Small intestine (tissue), 7 donors: ENCODE measurements at regions not wholly inside any gene's neighbourhood (a gene's known extent, or its start where the extent isn't known, plus 50 kb on each side); places are given as distances from the start of the nearest gene placed in this dataset.
"Not testable (repeated sequence)": the region's sequence is repeated elsewhere in the genome, so short reads cannot be mapped to it uniquely, and the experiment has no call there.

Experiments
- DNase-seq, 2 donors: peaks; one replicate each; pipeline versions ENCODE4 v3.0.0 to v3.0.0-alpha.2; 2013
- FAIRE-seq: peaks from 2 replicates; lab custom pipeline; 2012; peaks lifted over from hg19 to GRCh38; lab: Jason Lieb, UNC
- H3K27ac ChIP-seq, 3 donors: one replicate each; pipeline ENCODE4 v1.5.1; 2013; ENCODE audit warnings: low read length in 2 of 3, mild to moderate bottlenecking in 2 of 3, control low read depth in 1 of 3, inconsistent platforms in 1 of 3, low read depth in 1 of 3, moderate library complexity in 1 of 3
- H3K27me3 ChIP-seq, 3 donors: one replicate each; pipeline ENCODE4 v1.6.1; 2013; ENCODE audit warnings: low read length in 3 of 3, inconsistent platforms in 1 of 3; ENCODE audit not compliant: control insufficient read depth in 3 of 3, insufficient read depth in 3 of 3
- H3K36me3 ChIP-seq, 3 donors: one replicate each; pipeline ENCODE4 v1.6.1; 2013; ENCODE audit warnings: low read length in 3 of 3, inconsistent platforms in 1 of 3, low read depth in 1 of 3, mild to moderate bottlenecking in 1 of 3, moderate library complexity in 1 of 3; ENCODE audit not compliant: control insufficient read depth in 3 of 3, insufficient read depth in 2 of 3
- H3K4me1 ChIP-seq, 3 donors: one replicate each; pipeline ENCODE4 v1.6.1; 2013; ENCODE audit warnings: low read length in 2 of 3, inconsistent platforms in 1 of 3, low read depth in 1 of 3, mild to moderate bottlenecking in 1 of 3, moderate library complexity in 1 of 3; ENCODE audit not compliant: control insufficient read depth in 3 of 3, insufficient read depth in 2 of 3
- H3K4me3 ChIP-seq, 3 donors: one replicate each; pipeline ENCODE4 v1.5.1; 2013; ENCODE audit warnings: low read length in 3 of 3, control low read depth in 1 of 3, inconsistent platforms in 1 of 3, low read depth in 1 of 3, mild to moderate bottlenecking in 1 of 3, moderate library complexity in 1 of 3
- H3K9me3 ChIP-seq, 2 donors: one replicate each; pipeline ENCODE4 v1.6.1; 2013; ENCODE audit warnings: low read depth in 1 of 2, low read length in 1 of 2; ENCODE audit not compliant: control insufficient read depth in 2 of 2, insufficient read depth in 1 of 2
- WGBS, 3 donors: extraction: QIAGEN DNeasy Blood & Tissue Kit; methylation state at CpG; one replicate each; pipeline ENCODE4 v1.1.7; 2013; 5-methylcytosine and 5-hydroxymethylcytosine counted together
- donor health status: healthy with polysubstance abuse.
- donor health status: control.
- donor health status: control.
- donor health status: Bipolar disorder and iron deficiency.
- donor health status: healthy.

DNA sequence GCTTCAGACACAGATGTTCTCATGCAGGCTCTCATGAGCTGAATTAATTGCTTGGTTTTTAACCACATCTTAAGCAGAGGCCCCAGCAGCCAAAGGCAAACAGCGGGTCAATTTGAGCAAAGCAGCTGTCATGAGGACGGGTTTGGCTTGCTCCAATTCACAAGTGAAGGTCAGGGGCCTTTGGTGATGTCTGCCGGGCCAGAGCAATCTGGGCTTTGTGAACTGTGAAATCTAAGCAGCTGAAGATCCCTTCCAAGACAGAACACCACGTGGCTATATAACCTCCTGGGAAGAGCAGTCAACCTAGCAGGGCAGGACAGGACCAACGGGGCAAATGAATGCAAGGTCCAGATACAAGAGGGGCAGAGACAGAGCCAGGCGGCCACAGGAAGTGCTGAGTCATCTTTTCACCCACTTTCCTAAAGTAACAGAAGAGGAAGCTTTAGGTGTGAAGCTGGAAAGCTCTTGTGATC is 187.3 kb upstream of the B3GAT1 start:
- DNase-seq, result no peak
- no peaks in the 10 kb centered on the region for H3K4me1 ChIP-seq
- no peak for FAIRE-seq

DNA sequence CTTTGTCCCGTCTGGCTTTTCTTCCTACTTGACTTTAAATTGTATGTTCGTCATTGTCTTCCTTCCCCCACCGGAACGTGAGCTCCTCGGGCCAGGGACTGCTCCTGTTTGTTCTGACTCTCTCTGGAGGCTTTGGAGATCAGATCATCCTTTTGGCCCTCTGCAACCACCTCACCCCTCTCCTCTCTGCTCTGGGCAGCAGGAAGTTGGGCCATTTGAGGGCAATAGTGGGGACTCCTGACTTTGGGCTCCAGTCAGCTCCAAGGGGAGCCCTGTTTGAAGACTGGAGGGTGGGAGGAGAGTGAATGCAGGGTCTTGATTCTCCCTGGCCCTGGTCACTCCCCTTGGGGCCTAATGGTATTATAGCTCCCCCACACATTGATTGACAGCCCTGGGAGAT is 186.3 kb upstream of the B3GAT1 start:
- Histone ChIP-seq H3K4me3 (no peak overlapping the region), H3K4me1 (no peaks in the 10 kb centered on the region), H3K27me3 (peaks cover 0 to 7% (median 0%) of the 10 kb centered on the region in 3 donors), H3K36me3 (no peaks in the 10 kb centered on the region), H3K9me3 (no peaks in the 10 kb centered on the region), H3K27ac (no peak overlapping the region)
- WGBS, 3 donors, result 81 to 88% (median 83%) methylated on average over 5 of the region's 5 CpGs
- no peak for DNase-seq
- FAIRE-seq, result no peak

More for the DNA sequence above, 187.3 kb upstream of the B3GAT1 start:
- WGBS, 3 donors, result 31 to 52% (median 39%) methylated on average over 6 of the region's 6 CpGs
- H3K36me3 ChIP-seq, result no peaks in the 10 kb centered on the region
- no peaks in the 10 kb centered on the region for H3K9me3 ChIP-seq
- H3K27me3 ChIP-seq, result peaks cover 0 to 7% (median 0%) of the 10 kb centered on the region in 3 donors
- H3K4me3 ChIP-seq, result no peak overlapping the region
- H3K27ac ChIP-seq, result no peak overlapping the region

DNA sequence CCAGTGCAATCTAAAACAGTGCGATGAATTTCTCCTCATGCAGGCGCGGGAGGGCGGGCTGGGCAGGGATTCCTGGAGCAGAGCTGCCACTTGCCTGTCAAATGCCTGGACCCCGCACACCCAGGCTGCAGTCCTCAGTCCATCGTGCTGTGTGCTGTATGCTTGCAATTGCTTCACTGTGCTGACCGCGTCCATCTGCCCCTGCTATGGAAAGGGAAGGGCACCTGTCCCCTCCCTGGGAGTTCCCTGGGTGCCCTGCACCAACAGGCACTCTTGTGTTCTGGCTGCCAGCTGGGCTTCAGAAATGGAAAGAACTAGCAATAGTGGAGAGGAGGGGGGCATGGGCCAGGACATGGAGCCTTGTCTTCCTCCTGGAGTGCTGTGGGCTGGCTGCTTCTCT is 185.4 kb upstream of the B3GAT1 start:
- Histone ChIP-seq H3K27me3 (peaks cover 0 to 7% (median 0%) of the 10 kb centered on the region in 3 donors), H3K36me3 (no peaks in the 10 kb centered on the region), H3K4me1 (no peaks in the 10 kb centered on the region), H3K27ac (no peak overlapping the region), H3K9me3 (no peaks in the 10 kb centered on the region), H3K4me3 (no peak overlapping the region)
- FAIRE-seq (no peak), DNase-seq (no peak)
- 87 to 95% (median 93%) methylated on average over 8 of the region's 8 CpGs for WGBS, 3 donors

DNA sequence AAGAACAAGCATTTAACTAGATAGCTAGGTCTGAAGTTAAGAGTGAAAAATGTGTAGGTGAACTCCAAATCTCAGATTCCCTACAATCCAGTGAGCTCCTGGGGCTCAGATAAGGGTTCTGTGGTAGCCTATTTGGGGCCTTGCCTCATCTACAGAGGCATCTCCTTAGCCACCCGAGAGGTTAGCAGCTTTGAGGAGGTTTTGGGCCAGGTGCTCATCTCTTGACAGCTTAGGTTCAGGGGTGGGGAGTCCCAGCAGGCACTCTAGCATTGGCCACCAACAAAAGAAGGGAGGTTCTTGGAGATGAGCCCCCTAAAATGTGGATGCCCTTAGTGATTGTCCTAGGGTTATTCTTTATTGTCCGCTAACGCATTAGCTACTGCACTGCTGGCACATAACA is 184.4 kb upstream of the B3GAT1 start:
- H3K4me1 ChIP-seq, result no peaks in the 10 kb centered on the region
- DNase-seq, result no peak
- no peaks in the 10 kb centered on the region for H3K9me3 ChIP-seq
- no peak overlapping the region for H3K27ac ChIP-seq
- no peaks in the 10 kb centered on the region for H3K36me3 ChIP-seq
- H3K27me3 ChIP-seq, result peaks cover 0 to 7% (median 0%) of the 10 kb centered on the region in 3 donors
- no peak for FAIRE-seq
- H3K4me3 ChIP-seq, result no peak overlapping the region
- 91 to 96% (median 95%) methylated on average over 3 of the region's 3 CpGs for WGBS, 3 donors

DNA sequence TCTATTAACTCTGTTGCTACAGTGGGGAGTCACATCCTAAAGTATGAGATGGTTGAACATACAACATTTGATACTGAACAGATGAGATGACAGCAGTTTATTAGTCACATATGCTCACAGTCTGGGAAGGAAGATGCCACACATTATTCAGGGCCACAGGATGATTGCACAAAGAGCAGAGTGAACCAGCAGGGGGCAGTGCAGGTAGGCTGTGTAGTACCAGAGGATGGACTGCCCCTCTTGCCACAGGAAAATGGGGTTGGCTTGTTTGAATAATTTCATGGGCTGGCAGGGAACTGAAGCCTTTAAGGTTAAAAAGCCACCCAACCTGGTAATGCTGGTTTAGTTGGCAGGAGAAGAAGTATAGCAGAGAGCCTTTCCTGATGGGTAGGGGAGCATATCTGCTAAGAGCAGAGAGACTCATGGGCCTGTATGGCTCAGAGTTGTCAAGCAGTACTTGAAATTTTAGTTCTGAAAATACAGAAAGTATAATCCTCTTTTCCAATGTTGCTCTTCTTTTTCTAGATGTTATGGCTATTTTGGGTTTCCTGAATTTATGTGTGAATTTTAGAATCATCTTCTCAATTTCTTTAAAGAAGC is 180.4 kb upstream of the B3GAT1 start:
- no peak overlapping the region for H3K4me3 ChIP-seq
- DNase-seq, result peak; percentile 47 to 61
- no peaks in the 10 kb centered on the region for H3K9me3 ChIP-seq
- no peaks in the 10 kb centered on the region for H3K4me1 ChIP-seq
- FAIRE-seq, result no peak
- H3K27ac ChIP-seq, result no peak overlapping the region
- H3K36me3 ChIP-seq, result no peaks in the 10 kb centered on the region
- no peaks in the 10 kb centered on the region for H3K27me3 ChIP-seq

DNA sequence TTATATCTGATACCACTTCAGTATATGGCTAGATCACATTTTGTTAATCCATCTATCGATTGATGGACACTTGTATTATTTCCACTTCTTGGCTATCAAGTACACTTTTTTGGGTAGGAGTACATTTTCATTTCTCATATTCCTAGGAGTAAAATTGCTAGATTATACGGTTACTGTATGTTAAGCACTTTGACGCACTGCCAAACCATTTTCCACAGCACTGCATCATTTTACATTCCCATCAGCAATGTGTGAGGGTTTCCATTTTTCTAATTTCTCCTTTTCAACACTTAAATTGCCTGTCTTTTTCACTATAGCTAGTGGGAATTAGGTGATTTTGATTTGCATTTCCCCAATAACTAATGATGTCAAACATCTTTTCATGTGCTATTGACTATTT is 179.3 kb upstream of the B3GAT1 start:
- Histone ChIP-seq H3K9me3 (no peaks in the 10 kb centered on the region), H3K36me3 (no peaks in the 10 kb centered on the region), H3K27ac (no peak overlapping the region), H3K4me1 (peaks cover 0 to 2% (median 0%) of the 10 kb centered on the region in 3 donors), H3K27me3 (peaks cover 0 to 2% (median 0%) of the 10 kb centered on the region in 3 donors), H3K4me3 (no peak overlapping the region)
- DNase-seq, result no peak
- FAIRE-seq, result no peak
- 87 to 95% (median 92%) methylated on average over 3 of the region's 3 CpGs for WGBS, 3 donors

DNA sequence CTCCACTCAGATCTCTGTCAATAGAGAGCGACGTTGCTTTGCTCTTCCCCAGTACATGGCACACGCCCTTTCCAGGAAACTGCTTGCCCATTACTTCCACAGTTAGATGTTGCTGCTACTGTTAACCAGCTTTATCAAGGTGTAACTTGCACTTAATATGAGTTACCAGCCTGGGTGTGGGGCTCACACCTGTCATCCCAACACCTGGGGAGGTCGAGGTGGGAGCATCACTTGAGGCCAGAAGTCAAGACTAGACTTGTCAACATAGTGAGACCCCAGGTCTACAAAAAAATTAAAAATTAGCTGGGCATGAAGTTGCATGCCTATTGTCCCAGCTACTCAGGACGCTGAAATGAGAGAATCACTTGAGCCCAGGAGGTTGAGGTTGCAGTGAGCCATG is 177.1 kb upstream of the B3GAT1 start:
- no peak for FAIRE-seq
- DNase-seq, result peak in 1 of 2 donors; percentile 20
- Histone ChIP-seq H3K4me1 (peaks cover 0 to 11% (median 8%) of the 10 kb centered on the region in 3 donors), H3K27me3 (peaks cover 0 to 2% (median 0%) of the 10 kb centered on the region in 3 donors), H3K36me3 (no peaks in the 10 kb centered on the region), H3K9me3 (no peaks in the 10 kb centered on the region), H3K4me3 (no peak overlapping the region), H3K27ac (no peak overlapping the region)
- WGBS, 3 donors, result 27 to 51% (median 44%) methylated on average over 5 of the region's 5 CpGs

DNA sequence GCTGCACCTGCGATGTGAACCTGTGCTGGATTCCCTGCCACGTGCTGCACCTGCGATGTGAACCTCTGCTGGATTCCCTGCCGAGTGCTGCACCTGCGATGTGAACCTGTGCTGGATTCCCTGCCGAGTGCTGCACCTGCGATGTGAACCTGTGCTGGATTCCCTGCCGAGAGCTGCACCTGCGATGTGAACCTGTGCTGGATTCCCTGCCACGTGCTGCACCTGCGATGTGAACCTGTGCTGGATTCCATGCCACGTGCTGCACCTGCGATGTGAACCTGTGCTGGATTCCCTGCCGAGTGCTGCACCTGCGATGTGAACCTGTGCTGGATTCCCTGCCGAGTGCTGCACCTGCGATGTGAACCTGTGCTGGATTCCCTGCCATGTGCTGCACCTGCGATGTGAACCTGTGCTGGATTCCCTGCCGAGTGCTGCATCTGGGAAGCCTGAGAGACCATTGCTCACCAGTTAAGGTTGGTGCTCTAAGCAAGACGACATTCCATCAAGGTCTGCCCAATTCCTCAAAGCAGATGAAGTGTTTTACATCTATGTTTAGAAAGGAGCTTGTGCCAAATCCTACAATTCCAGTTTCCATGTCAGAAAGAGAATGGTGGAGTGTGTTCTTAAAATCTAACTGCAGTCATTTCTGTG is 176.5 kb upstream of the B3GAT1 start:
- not testable (repeated sequence) for H3K36me3 ChIP-seq, H3K4me3 ChIP-seq, FAIRE-seq, H3K9me3 ChIP-seq, DNase-seq, H3K27ac ChIP-seq, H3K27me3 ChIP-seq
- peaks cover 0 to 11% (median 9%) of the 10 kb centered on the region in 3 donors for H3K4me1 ChIP-seq
- 37 to 81% (median 57%) methylated on average over 20 of the region's 20 CpGs for WGBS, 3 donors
